ENCODE measurements at regions not wholly inside any gene's neighbourhood (a gene's known extent, or its start where the extent isn't known, plus 50 kb on each side); places are given as distances from the start of the nearest gene placed in this dataset.

DNA sequence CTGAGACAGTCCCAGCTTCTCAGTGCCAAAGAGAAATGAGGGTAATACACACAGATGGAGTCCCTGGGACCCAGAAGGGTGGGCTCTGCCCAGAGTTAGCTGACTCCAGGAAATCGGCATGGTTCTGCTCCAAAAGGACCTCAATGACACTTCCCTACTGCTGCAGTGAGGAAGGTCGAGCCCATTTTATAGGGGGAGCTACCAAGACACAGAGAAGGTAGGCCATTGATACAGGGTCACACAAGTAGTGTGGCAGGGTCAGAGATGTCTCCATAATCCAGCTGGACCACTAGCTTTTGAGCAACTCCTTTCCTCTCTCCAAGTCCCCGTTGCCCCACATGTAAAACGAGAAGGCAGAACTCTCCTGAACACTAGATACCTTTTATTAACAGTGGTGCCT lies 276.9 kb downstream of the MYCN start (continued):
- no peak for TF ChIP-seq REST (IDR thresholded peaks at IDR 0.05; ENCODE audit: low read depth, low read length)
- no peak for TF ChIP-seq USF2 (IDR thresholded peaks at IDR 0.05; ENCODE audit: borderline replicate concordance, low read depth, low read length)
- TF ChIP-seq RCOR1 (IDR thresholded peaks at IDR 0.05; ENCODE audit: low read length), result no peak
- no peak for TF ChIP-seq NRF1 (IDR thresholded peaks at IDR 0.05; ENCODE audit: low read depth, low read length)
- no peak for TF ChIP-seq FOXM1 (IDR thresholded peaks at IDR 0.05; ENCODE audit: low read depth)
- no peak for TF ChIP-seq NFIC (IDR thresholded peaks at IDR 0.05; ENCODE audit: borderline replicate concordance)

GRCh38 chr2:16216558-16216945 lies 276.2 kb downstream of the MYCN start:
- no peak for DNase-seq
- no peaks in the 10 kb centered on the region for H3K79me2 ChIP-seq (ENCODE audit: insufficient read depth)
- H3K4me1 ChIP-seq (ENCODE audit: control insufficient read depth in 1 of 2, insufficient read depth in 2 of 2, low read depth in 1 of 2, low read length in 1 of 2), result peaks cover 0 to 8% of the 10 kb centered on the region in 2 experiments; a peak in 1 of 4 replicates
- no peaks in the 10 kb centered on the region for H3K9me3 ChIP-seq
- H3K27me3 ChIP-seq (ENCODE audit: insufficient read depth), result no peaks in the 10 kb centered on the region
- ChIA-PET CTCF (interaction anchor here (1.2 kb wide), 1 partner anchor 275 kb away, joined by 6 read pairs; no protein-coding TSS in a partner anchor), POLR2A (interaction anchor here (0.9 kb wide), 1 partner anchor 277 kb away, joined by 3 read pairs; no protein-coding TSS in a partner anchor)
- no peak overlapping the region for H3K4me3 ChIP-seq (ENCODE audit: low read depth in 2 of 2, low read length in 1 of 2)
- H3K9me2 ChIP-seq, result no peaks in the 10 kb centered on the region
- 48% methylated on average over 11 of the region's 11 CpGs for WGBS (ENCODE audit: low lambda C conversion rate)
- TF ChIP-seq TEAD4 (IDR thresholded peaks at IDR 0.05; ENCODE audit: borderline replicate concordance, insufficient read depth), result no peak
- no peak for TF ChIP-seq TCF12 (IDR thresholded peaks at IDR 0.05)
- TF ChIP-seq MAX (IDR thresholded peaks at IDR 0.05; ENCODE audit: low read depth), result no peak
- TF ChIP-seq YY1 (IDR thresholded peaks at IDR 0.05; ENCODE audit: low read depth), result no peak
- TF ChIP-seq, protein P1, sequence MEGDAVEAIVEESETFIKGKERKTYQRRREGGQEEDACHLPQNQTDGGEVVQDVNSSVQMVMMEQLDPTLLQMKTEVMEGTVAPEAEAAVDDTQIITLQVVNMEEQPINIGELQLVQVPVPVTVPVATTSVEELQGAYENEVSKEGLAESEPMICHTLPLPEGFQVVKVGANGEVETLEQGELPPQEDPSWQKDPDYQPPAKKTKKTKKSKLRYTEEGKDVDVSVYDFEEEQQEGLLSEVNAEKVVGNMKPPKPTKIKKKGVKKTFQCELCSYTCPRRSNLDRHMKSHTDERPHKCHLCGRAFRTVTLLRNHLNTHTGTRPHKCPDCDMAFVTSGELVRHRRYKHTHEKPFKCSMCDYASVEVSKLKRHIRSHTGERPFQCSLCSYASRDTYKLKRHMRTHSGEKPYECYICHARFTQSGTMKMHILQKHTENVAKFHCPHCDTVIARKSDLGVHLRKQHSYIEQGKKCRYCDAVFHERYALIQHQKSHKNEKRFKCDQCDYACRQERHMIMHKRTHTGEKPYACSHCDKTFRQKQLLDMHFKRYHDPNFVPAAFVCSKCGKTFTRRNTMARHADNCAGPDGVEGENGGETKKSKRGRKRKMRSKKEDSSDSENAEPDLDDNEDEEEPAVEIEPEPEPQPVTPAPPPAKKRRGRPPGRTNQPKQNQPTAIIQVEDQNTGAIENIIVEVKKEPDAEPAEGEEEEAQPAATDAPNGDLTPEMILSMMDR (IDR thresholded peaks at IDR 0.05), result no peak
- no peak for TF ChIP-seq FOXJ3 (CRISPR knock-in tag; IDR thresholded peaks at IDR 0.05)
- TF ChIP-seq EP300 (IDR thresholded peaks at IDR 0.05; ENCODE audit: borderline replicate concordance in 1 of 2, low read depth in 1 of 2, low read length in 1 of 2), result no peak
- TF ChIP-seq RAD21 (IDR thresholded peaks at IDR 0.05; ENCODE audit: low read length), result no peak
- no peak for TF ChIP-seq MXI1 (IDR thresholded peaks at IDR 0.05; ENCODE audit: low read depth, low read length)
- TF ChIP-seq USF2 (IDR thresholded peaks at IDR 0.05; ENCODE audit: borderline replicate concordance, low read depth, low read length), result no peak
- TF ChIP-seq, protein P2, sequence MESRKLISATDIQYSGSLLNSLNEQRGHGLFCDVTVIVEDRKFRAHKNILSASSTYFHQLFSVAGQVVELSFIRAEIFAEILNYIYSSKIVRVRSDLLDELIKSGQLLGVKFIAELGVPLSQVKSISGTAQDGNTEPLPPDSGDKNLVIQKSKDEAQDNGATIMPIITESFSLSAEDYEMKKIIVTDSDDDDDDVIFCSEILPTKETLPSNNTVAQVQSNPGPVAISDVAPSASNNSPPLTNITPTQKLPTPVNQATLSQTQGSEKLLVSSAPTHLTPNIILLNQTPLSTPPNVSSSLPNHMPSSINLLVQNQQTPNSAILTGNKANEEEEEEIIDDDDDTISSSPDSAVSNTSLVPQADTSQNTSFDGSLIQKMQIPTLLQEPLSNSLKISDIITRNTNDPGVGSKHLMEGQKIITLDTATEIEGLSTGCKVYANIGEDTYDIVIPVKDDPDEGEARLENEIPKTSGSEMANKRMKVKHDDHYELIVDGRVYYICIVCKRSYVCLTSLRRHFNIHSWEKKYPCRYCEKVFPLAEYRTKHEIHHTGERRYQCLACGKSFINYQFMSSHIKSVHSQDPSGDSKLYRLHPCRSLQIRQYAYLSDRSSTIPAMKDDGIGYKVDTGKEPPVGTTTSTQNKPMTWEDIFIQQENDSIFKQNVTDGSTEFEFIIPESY (IDR thresholded peaks at IDR 0.05; ENCODE audit: borderline replicate concordance, low read depth), result no peak
- no peak for TF ChIP-seq GABPA (IDR thresholded peaks at IDR 0.05; ENCODE audit: low read depth)
- TF ChIP-seq FOSL2 (IDR thresholded peaks at IDR 0.05; ENCODE audit: borderline replicate concordance, low read depth), result no peak
- TF ChIP-seq, protein P3, sequence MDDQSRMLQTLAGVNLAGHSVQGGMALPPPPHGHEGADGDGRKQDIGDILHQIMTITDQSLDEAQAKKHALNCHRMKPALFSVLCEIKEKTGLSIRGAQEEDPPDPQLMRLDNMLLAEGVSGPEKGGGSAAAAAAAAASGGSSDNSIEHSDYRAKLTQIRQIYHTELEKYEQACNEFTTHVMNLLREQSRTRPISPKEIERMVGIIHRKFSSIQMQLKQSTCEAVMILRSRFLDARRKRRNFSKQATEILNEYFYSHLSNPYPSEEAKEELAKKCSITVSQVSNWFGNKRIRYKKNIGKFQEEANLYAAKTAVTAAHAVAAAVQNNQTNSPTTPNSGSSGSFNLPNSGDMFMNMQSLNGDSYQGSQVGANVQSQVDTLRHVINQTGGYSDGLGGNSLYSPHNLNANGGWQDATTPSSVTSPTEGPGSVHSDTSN (IDR thresholded peaks at IDR 0.05), result no peak
- TF ChIP-seq GATA2 (CRISPR knock-in tag; IDR thresholded peaks at IDR 0.05), result no peak
- no peak for TF ChIP-seq MEF2A (IDR thresholded peaks at IDR 0.05; ENCODE audit: borderline replicate concordance, low read depth)
- H3F3A ChIP-seq (replicated peaks; ENCODE audit: insufficient read depth), result no peaks in the 10 kb centered on the region
- no peak overlapping the region for H3K4me2 ChIP-seq
- H2AFZ ChIP-seq (ENCODE audit: low read depth), result no peak overlapping the region
- H3K9ac ChIP-seq, result no peak overlapping the region
- H4K20me1 ChIP-seq (ENCODE audit: insufficient read depth), result no peaks in the 10 kb centered on the region
- H3K36me3 ChIP-seq (replicated peaks in 1 of 2; ENCODE audit: control insufficient read depth in 1 of 2, insufficient read depth in 2 of 2, low read length in 1 of 2), result no peaks in the 10 kb centered on the region
- H3K27ac ChIP-seq (ENCODE audit: low read depth in 2 of 2, low read length in 1 of 2), result no peak overlapping the region
